RWPE2 (cell line): ENCODE measurements at regions not wholly inside any gene's neighbourhood (a gene's known extent, or its start where the extent isn't known, plus 50 kb on each side); places are given as distances from the start of the nearest gene placed in this dataset.
A peak's percentile ranks its signal among the peaks of the same experiment; 100 is the strongest.

Experiments used
- ATAC-seq: fragments of 200-7000 bp; cut with Tn5 transposase; 3 replicates; pipeline ENCODE4 v1.9.1; 2021; ENCODE audit warnings: low read depth
- DNase-seq: peaks from one replicate; pipeline ENCODE4 v3.0.0-alpha.2; 2020; ENCODE audit warnings: low spot score
- H3K27ac ChIP-seq: fragments of 450-650 bp; 2 replicates; pipeline ENCODE4 v1.5.1; 2017; ENCODE audit warnings: mild to moderate bottlenecking; ENCODE audit not compliant: poor library complexity, severe bottlenecking
- H3K27me3 ChIP-seq: fragments of 250-450 bp; sonication (Bioruptor Pico); 2 replicates; pipeline ENCODE4 v1.5.1; 2021; ENCODE audit warnings: mild to moderate bottlenecking, moderate library complexity; ENCODE audit not compliant: insufficient read depth, poor library complexity, severe bottlenecking
- H3K36me3 ChIP-seq: fragments of 250-450 bp; sonication (Bioruptor Pico); 2 replicates; pipeline ENCODE4 v1.5.1; 2020; ENCODE audit warnings: low read depth, mild to moderate bottlenecking, moderate library complexity
- H3K4me1 ChIP-seq: fragments of 250-450 bp; sonication (Bioruptor Pico); 2 replicates; pipeline ENCODE4 v1.5.1; 2021; ENCODE audit warnings: mild to moderate bottlenecking, moderate library complexity; ENCODE audit not compliant: insufficient read depth, poor library complexity, severe bottlenecking
- H3K4me3 ChIP-seq: fragments of 250-450 bp; sonication (Bioruptor Pico); 2 replicates; pipeline ENCODE4 v1.5.1; 2021; ENCODE audit warnings: mild to moderate bottlenecking, moderate library complexity; ENCODE audit not compliant: severe bottlenecking
- H3K9me3 ChIP-seq: fragments of 250-450 bp; sonication (Bioruptor Pico); 2 replicates; pipeline ENCODE4 v1.5.1; 2021; ENCODE audit warnings: mild to moderate bottlenecking, moderate library complexity; ENCODE audit not compliant: severe bottlenecking
- TF ChIP-seq, protein P1 (sequence below): fragments of 450-650 bp; IDR thresholded peaks from one replicate; pipeline ENCODE4 v1.5.1; 2017; ENCODE audit warnings: mild to moderate bottlenecking, moderate library complexity; ENCODE audit not compliant: poor library complexity, severe bottlenecking

DNA sequence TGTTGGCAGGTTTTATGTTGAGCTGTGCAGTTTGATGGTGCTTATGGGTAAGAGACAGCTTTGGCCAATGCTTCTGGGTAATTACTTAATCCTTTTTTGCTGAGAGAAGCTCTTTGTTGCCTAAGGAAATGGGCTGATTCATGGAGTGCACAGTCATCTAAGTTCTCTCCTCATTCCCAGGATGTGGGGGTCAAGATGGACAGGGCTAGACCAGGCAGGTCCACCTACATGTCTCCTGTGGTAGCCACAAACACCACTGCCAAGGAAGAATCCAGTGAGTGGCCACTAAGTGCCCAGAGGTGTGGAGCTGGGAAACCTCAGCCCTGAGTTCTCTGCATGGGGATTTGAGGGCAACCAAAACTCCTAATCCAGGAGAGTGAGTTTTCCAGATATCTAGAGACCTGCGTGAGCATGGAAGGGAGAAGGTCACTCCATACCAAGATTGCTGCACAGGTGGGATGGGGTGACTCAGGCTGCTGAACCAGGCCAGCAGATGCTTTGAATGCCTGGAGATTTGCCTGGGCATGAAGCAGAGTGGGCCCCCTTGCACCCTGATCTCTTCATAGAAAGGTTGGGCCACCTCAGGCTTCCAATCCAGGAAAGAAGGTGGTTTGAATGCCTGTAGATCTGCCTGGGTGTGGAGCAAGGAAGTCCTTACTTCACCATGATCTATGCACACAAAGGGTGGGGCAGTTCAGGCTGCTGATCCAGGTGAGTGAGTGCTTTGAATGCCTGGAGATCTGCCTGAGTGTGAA is 234.8 kb upstream of the GNPDA2 start:
- H3K36me3 ChIP-seq: no peaks in the 10 kb centered on the region
- H3K9me3 ChIP-seq: no peaks in the 10 kb centered on the region
- no peak overlapping the region for H3K4me3 ChIP-seq
- H3K27me3 ChIP-seq: no peaks in the 10 kb centered on the region
- peak overlapping the region; percentile 50 for H3K27ac ChIP-seq
- ATAC-seq (peak; percentile 40), DNase-seq (peak; percentile 37)
- TF ChIP-seq, protein P1, sequence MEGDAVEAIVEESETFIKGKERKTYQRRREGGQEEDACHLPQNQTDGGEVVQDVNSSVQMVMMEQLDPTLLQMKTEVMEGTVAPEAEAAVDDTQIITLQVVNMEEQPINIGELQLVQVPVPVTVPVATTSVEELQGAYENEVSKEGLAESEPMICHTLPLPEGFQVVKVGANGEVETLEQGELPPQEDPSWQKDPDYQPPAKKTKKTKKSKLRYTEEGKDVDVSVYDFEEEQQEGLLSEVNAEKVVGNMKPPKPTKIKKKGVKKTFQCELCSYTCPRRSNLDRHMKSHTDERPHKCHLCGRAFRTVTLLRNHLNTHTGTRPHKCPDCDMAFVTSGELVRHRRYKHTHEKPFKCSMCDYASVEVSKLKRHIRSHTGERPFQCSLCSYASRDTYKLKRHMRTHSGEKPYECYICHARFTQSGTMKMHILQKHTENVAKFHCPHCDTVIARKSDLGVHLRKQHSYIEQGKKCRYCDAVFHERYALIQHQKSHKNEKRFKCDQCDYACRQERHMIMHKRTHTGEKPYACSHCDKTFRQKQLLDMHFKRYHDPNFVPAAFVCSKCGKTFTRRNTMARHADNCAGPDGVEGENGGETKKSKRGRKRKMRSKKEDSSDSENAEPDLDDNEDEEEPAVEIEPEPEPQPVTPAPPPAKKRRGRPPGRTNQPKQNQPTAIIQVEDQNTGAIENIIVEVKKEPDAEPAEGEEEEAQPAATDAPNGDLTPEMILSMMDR: no peak
- H3K4me1 ChIP-seq: no peaks in the 10 kb centered on the region

DNA sequence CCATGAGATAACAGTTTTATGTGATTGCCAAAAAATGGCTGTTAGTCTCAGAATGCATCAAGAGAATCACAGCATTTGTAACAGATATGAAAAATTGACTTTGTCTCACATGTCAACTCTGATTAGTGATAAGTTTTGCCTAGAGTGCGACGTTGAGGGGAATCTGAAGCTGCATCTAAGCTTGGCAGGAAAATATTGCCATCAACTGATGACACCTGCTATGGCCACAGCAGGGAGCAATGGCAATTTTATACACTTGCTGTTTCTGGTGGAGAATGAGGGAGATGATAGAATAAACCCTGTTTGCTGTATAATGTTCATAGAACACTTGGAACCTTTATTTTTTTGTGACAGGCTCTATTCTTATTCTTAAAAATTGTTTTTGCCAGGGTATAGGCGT is 205.4 kb upstream of the GNPDA2 start:
- ATAC-seq (no peak), DNase-seq (no peak)
- H3K9me3 ChIP-seq: no peaks in the 10 kb centered on the region
- no peak overlapping the region for H3K27ac ChIP-seq
- H3K36me3 ChIP-seq: no peaks in the 10 kb centered on the region
- no peak overlapping the region for H3K4me3 ChIP-seq
- no peaks in the 10 kb centered on the region for H3K4me1 ChIP-seq
- no peaks in the 10 kb centered on the region for H3K27me3 ChIP-seq
- TF ChIP-seq, protein P1: no peak

DNA sequence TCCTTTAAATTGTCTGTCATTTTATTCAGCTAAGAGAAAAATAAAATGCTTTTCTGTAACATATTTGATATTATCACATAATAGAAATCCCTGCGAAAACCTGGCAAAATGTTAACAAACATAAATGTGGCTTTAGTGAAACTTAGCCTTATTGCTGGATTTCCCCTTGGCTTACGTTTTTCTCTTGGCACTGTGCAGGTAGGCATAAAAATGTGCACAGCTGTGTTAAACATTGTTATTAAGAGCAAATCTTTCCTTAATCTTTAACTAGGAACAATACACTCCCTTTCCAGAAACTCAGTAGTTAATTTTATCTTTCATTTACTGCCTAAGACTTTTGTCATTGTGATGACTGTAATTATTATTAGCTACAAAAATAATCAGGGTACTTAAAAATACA is 202.4 kb upstream of the GNPDA2 start:
- ATAC-seq (no peak), DNase-seq (no peak)
- Histone ChIP-seq H3K36me3 (no peaks in the 10 kb centered on the region), H3K9me3 (no peaks in the 10 kb centered on the region), H3K4me3 (no peak overlapping the region), H3K27me3 (no peaks in the 10 kb centered on the region), H3K4me1 (no peaks in the 10 kb centered on the region), H3K27ac (no peak overlapping the region)
- TF ChIP-seq, protein P1: no peak

DNA sequence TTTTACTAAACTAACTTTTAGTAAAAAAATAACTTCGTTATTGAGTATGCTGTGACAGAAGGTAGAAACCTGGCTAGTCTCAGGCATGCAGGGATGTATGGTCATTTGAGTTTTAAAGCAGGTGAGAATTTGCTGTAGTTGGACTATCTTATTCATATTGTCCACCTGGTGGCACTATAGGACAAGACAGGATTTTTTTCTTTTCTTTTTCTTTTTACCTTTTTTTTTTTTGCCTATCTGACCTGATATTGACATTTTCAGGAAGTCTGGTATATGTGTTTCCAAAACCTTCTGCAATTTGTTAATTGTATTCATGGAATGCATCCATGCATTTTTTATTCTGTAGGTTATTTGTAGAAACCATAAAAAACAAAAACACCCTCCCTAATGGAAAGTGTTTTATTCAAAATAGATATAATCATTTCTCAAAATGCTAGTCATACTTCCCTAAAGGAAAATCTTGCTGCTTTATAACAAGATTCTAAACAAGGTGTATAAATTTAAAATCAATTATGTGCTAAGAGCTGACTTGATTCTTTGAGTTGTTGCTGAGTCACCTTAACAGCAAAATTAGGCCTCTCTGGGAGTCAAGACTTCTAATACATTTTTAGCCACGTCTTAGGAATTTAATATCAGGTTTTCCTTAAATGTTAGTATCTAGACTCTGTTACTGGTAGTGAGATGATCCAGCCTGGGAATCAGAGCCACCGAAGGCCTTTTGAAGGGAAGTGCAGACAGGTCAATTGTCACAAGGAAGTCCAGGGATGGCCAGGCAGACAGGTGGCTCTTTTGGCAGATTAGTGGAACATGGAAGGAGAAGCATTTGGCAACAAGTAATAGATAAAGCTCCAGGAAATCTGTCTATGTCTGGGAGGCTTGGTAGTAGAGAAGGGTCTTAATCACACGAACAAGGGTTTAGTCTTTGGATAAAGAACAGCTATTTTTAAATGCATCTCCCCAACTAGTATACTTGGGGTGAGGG is 201.3 kb upstream of the GNPDA2 start:
- DNase-seq (no peak), ATAC-seq (no peak)
- Histone ChIP-seq H3K36me3 (no peaks in the 10 kb centered on the region), H3K4me1 (no peaks in the 10 kb centered on the region), H3K27ac (no peak overlapping the region), H3K4me3 (no peak overlapping the region), H3K9me3 (no peaks in the 10 kb centered on the region), H3K27me3 (no peaks in the 10 kb centered on the region)
- TF ChIP-seq, protein P1: peak; percentile 87
